SU-DHL-6 (cell line): ENCODE measurements at regions not wholly inside any gene's neighbourhood (a gene's known extent, or its start where the extent isn't known, plus 50 kb on each side); places are given as distances from the start of the nearest gene placed in this dataset.

ENCODE experiments used
- H2AFZ ChIP-seq: fragments of 200-600 bp; sonication (generic); 2 replicates; pipeline ENCODE4 v1.6.1; 2014; ENCODE audit warnings: low read depth, mild to moderate bottlenecking, moderate library complexity, mixed read lengths, antibody characterized with exemption, low read length; ENCODE audit not compliant: severe bottlenecking
- H3F3A ChIP-seq: fragments of 200-600 bp; shearing (Covaris generic); 2 replicates; pipeline ENCODE4 v1.6.0; 2016; ENCODE audit warnings: antibody characterized with exemption, mild to moderate bottlenecking; ENCODE audit not compliant: insufficient read depth
- H3K27ac ChIP-seq: fragments of 200-600 bp; sonication (generic); 2 replicates; pipeline ENCODE4 v1.5.1; 2016; ENCODE audit warnings: low read depth, mild to moderate bottlenecking, low read length, moderate library complexity, mixed read lengths
- H3K27me3 ChIP-seq: fragments of 200-600 bp; sonication (generic), shearing (Covaris generic); 2 replicates; pipeline ENCODE4 v1.6.0; 2014; ENCODE audit warnings: mild to moderate bottlenecking, low read length
- H3K36me3 ChIP-seq: fragments of 200-600 bp; sonication (generic); 2 replicates; pipeline ENCODE4 v1.6.1; 2014; ENCODE audit warnings: mild to moderate bottlenecking, low read length, mixed read lengths
- H3K4me2 ChIP-seq: fragments of 300-600, 200-600 bp; shearing (Covaris generic), sonication (generic); 2 replicates; pipeline ENCODE4 v1.6.0; 2014; ENCODE audit warnings: low read length, low read depth, mild to moderate bottlenecking; ENCODE audit not compliant: poor library complexity, severe bottlenecking
- H3K4me3 ChIP-seq: fragments of 200-600 bp; sonication (generic); 2 replicates; pipeline ENCODE4 v1.5.1; 2014; ENCODE audit warnings: antibody characterized with exemption, low read length, mild to moderate bottlenecking, mixed read lengths; ENCODE audit not compliant: insufficient read depth, poor library complexity, severe bottlenecking
- H3K79me2 ChIP-seq: fragments of 200-600 bp; sonication (generic); 2 replicates; pipeline ENCODE4 v1.6.1; 2014; ENCODE audit warnings: mild to moderate bottlenecking, low read length, moderate library complexity; ENCODE audit not compliant: insufficient read depth
- H3K9ac ChIP-seq: fragments of 200-600 bp; sonication (generic); 2 replicates; pipeline ENCODE4 v1.7.0; 2014; ENCODE audit warnings: mild to moderate bottlenecking, low read length
- H3K9me2 ChIP-seq: fragments of 200-600 bp; sonication (generic); replicated peaks from 2 replicates; pipeline ENCODE4 v1.6.1; 2014; ENCODE audit warnings: low read length; ENCODE audit not compliant: insufficient read depth
- H3K9me3 ChIP-seq: fragments of 200-600 bp; sonication (generic); 2 replicates; pipeline ENCODE4 v1.6.1; 2014; ENCODE audit warnings: low read length, mixed read lengths; ENCODE audit not compliant: insufficient read depth
- H4K20me1 ChIP-seq: fragments of 200-600 bp; sonication (generic); 2 replicates; pipeline ENCODE4 v1.6.1; 2014; ENCODE audit warnings: low read depth, mild to moderate bottlenecking, antibody characterized with exemption, low read length, moderate library complexity, mixed read lengths
- CTCF ChIP-seq: fragments of 200-600 bp; sonication (generic); IDR thresholded peaks from one replicate; pipeline ENCODE4 v1.5.1; 2017; ENCODE audit warnings: antibody characterized with exemption, mild to moderate bottlenecking, low read length, moderate library complexity; ENCODE audit not compliant: insufficient read depth, poor library complexity, severe bottlenecking
- EZH2phosphoT487 ChIP-seq: fragments of 200-600 bp; sonication (generic), shearing (Covaris generic); conservative IDR thresholded peaks from 2 replicates; pipeline ENCODE4 v1.6.1; 2018; ENCODE audit warnings: mild to moderate bottlenecking, antibody characterized with exemption, low read length, moderate library complexity, mixed read lengths

- Histone ChIP-seq H4K20me1 (no peaks in the 10 kb centered on the region), H3K4me2 (no peak overlapping the region), H2AFZ (no peak overlapping the region), H3K9me3 (peaks cover 16% of the 10 kb centered on the region; the same call in 1 of the 2 replicates), H3K36me3 (no peaks in the 10 kb centered on the region), H3K27me3 (no peaks in the 10 kb centered on the region), H3K9me2 (no peaks in the 10 kb centered on the region), H3K9ac (no peak overlapping the region), H3F3A (no peaks in the 10 kb centered on the region), H3K27ac (no peak overlapping the region), H3K79me2 (no peaks in the 10 kb centered on the region), H3K4me3 (no peak overlapping the region)
- TF ChIP-seq CTCF, result no peak
- TF ChIP-seq EZH2phosphoT487, result no peak
Measured at GRCh38 chr7:131252976-131253375, 74.7 kb upstream of the MKLN1 start.

DNA sequence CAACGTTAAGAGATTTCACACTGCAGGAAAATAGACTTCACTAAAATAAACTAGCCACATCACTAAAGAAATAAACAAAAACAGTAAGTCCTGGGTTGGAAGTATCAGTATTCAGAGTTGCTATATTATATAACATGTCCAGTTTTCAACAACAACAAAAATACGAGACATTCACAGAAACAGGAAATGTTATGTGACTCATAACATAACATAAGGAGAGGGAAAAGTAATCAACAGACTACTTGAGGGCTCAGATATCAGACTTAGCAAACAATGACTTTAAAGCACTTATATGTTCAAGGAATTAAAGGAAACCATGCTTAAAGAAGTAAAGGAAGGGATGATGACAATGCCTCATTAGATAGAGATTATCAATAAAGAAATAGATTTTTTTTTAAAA lies 73.5 kb upstream of the MKLN1 start:
- no peak overlapping the region for H2AFZ ChIP-seq
- H3K79me2 ChIP-seq, result no peaks in the 10 kb centered on the region
- TF ChIP-seq CTCF (no peak), EZH2phosphoT487 (no peak)
- H3K27me3 ChIP-seq, result no peaks in the 10 kb centered on the region
- no peaks in the 10 kb centered on the region for H3F3A ChIP-seq
- H4K20me1 ChIP-seq, result no peaks in the 10 kb centered on the region
- H3K4me2 ChIP-seq, result no peak overlapping the region
- H3K9me3 ChIP-seq, result peaks cover 16% of the 10 kb centered on the region; the same call in 1 of the 2 replicates
- no peak overlapping the region for H3K9ac ChIP-seq
- no peak overlapping the region for H3K4me3 ChIP-seq
- H3K27ac ChIP-seq, result no peak overlapping the region
- H3K9me2 ChIP-seq, result no peaks in the 10 kb centered on the region
- H3K36me3 ChIP-seq, result no peaks in the 10 kb centered on the region

DNA sequence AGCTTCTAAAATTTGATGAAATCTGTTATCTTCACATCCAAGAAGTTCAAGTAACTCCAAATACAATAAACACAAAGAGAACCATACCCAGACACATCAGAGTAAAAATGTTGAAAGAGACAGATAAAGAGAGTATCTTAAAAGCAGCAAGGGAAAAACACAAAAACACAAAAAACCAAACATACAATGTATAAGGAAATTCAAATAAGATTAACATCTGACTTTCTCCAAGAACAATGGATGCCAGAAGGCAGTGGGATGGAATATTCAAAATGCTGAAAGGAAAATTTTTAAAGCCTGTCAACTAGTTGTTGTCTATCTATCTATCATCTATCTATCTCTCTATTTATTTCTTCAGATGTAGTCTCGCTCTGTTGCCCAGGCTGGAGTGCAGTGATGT lies 72.4 kb upstream of the MKLN1 start:
- Histone ChIP-seq H2AFZ (no peak overlapping the region), H3F3A (no peaks in the 10 kb centered on the region), H3K27me3 (no peaks in the 10 kb centered on the region), H3K27ac (no peak overlapping the region), H3K9me2 (no peaks in the 10 kb centered on the region), H3K9ac (no peak overlapping the region), H3K4me2 (no peak overlapping the region), H4K20me1 (no peaks in the 10 kb centered on the region), H3K79me2 (no peaks in the 10 kb centered on the region), H3K4me3 (no peak overlapping the region), H3K36me3 (no peaks in the 10 kb centered on the region), H3K9me3 (peaks cover 16% of the 10 kb centered on the region; the same call in 1 of the 2 replicates)
- TF ChIP-seq CTCF (no peak), EZH2phosphoT487 (no peak)

DNA sequence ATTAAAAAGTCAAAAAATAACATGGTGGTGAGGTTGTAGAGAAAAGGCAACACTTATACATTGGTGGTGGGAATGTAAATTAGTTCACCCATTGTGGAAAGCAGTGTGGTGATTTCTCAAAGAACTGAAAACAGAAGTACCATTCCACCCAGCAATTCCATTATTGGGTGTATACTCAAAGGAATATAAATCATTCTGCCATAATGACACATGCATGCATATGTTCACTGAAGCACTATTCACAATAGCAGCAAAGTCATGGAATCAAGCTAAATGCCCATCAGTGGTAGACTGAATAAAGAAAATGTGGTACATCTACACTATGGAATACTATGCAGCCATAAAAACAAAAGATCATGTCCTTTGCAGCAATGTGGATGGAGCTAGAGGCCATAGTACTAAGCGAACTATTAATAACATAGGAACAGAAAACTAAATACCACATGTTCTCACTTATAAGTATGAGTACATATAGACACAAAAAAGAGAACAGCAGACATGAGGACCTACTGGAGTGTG lies 66.1 kb upstream of the MKLN1 start:
- Histone ChIP-seq H3K4me2 (no peak overlapping the region), H3K9me3 (no peaks in the 10 kb centered on the region), H3K27ac (no peak overlapping the region), H3K9me2 (no peaks in the 10 kb centered on the region), H3K4me3 (no peak overlapping the region), H4K20me1 (no peaks in the 10 kb centered on the region), H3K79me2 (no peaks in the 10 kb centered on the region), H3K36me3 (no peaks in the 10 kb centered on the region), H3F3A (no peaks in the 10 kb centered on the region), H2AFZ (no peak overlapping the region), H3K9ac (no peak overlapping the region), H3K27me3 (no peaks in the 10 kb centered on the region)
- TF ChIP-seq CTCF (no peak), EZH2phosphoT487 (no peak)
